Osteocyte (in vitro differentiated cells): ENCODE measurements at regions not wholly inside any gene's neighbourhood (a gene's known extent, or its start where the extent isn't known, plus 50 kb on each side); places are given as distances from the start of the nearest gene placed in this dataset.
A peak's percentile ranks its signal among the peaks of the same experiment; 100 is the strongest.

ENCODE experiments used
- DNase-seq: peaks from one replicate; pipeline ENCODE4 v3.0.0; 2021; ENCODE audit warnings: mixed read lengths; ENCODE audit not compliant: unreplicated experiment; ENCODE audit errors: extremely low spot score
- H3K27ac Mint-ChIP-seq: one replicate; pipeline ENCODE4 v1.8.0; 2021; ENCODE audit warnings: mild to moderate bottlenecking, mixed read lengths; ENCODE audit not compliant: unreplicated experiment
- H3K27me3 Mint-ChIP-seq: one replicate; pipeline ENCODE4 v1.8.0; 2021; ENCODE audit warnings: mixed read lengths; ENCODE audit not compliant: unreplicated experiment
- H3K36me3 Mint-ChIP-seq: one replicate; pipeline ENCODE4 v1.8.0; 2021; ENCODE audit warnings: mixed read lengths; ENCODE audit not compliant: unreplicated experiment
- H3K4me1 Mint-ChIP-seq: one replicate; pipeline ENCODE4 v1.8.0; 2021; ENCODE audit warnings: mixed read lengths; ENCODE audit not compliant: unreplicated experiment
- H3K4me3 Mint-ChIP-seq: one replicate; pipeline ENCODE4 v1.8.0; 2021; ENCODE audit warnings: mild to moderate bottlenecking, moderate library complexity, mixed read lengths; ENCODE audit not compliant: unreplicated experiment
- H3K9me3 Mint-ChIP-seq: one replicate; pipeline ENCODE4 v1.8.0; 2021; ENCODE audit warnings: mixed read lengths; ENCODE audit not compliant: unreplicated experiment
- CTCF ChIP-seq: fragments of 200-600 bp; sonication (generic); IDR thresholded peaks from 2 replicates; pipeline ENCODE4 v1.5.0; 2021; ENCODE audit warnings: antibody characterized with exemption, mild to moderate bottlenecking, moderate library complexity

GRCh38 chr4:4666693-4667621 is 125.1 kb upstream of the STX18 start:
- DNase-seq: no peak
- TF ChIP-seq CTCF: no peak
- Mint-ChIP-seq H3K36me3 (peaks cover 3% of the 10 kb centered on the region), H3K4me1 (peaks cover 27% of the 10 kb centered on the region), H3K27me3 (peaks cover 1% of the 10 kb centered on the region), H3K9me3 (no peaks in the 10 kb centered on the region), H3K27ac (no peak overlapping the region), H3K4me3 (peak overlapping the region; percentile 12)

GRCh38 chr4:4666187-4666586 is 124.3 kb upstream of the STX18 start:
- Mint-ChIP-seq H3K9me3 (no peaks in the 10 kb centered on the region), H3K27me3 (peaks cover 1% of the 10 kb centered on the region), H3K4me3 (no peak overlapping the region), H3K36me3 (peaks cover 3% of the 10 kb centered on the region), H3K27ac (no peak overlapping the region), H3K4me1 (peaks cover 28% of the 10 kb centered on the region)
- TF ChIP-seq CTCF: no peak
- no peak for DNase-seq

GRCh38 chr4:4664234-4664633 is 122.4 kb upstream of the STX18 start:
- H3K9me3 Mint-ChIP-seq: no peaks in the 10 kb centered on the region
- no peak for TF ChIP-seq CTCF
- peaks cover 3% of the 10 kb centered on the region for H3K36me3 Mint-ChIP-seq
- no peak overlapping the region for H3K27ac Mint-ChIP-seq
- no peak for DNase-seq
- peaks cover 1% of the 10 kb centered on the region for H3K27me3 Mint-ChIP-seq
- no peak overlapping the region for H3K4me3 Mint-ChIP-seq
- peaks cover 46% of the 10 kb centered on the region for H3K4me1 Mint-ChIP-seq

GRCh38 chr4:4663028-4663427 is 121.2 kb upstream of the STX18 start:
- Mint-ChIP-seq H3K27me3 (no peaks in the 10 kb centered on the region), H3K36me3 (peaks cover 6% of the 10 kb centered on the region), H3K4me1 (peaks cover 48% of the 10 kb centered on the region), H3K27ac (no peak overlapping the region), H3K4me3 (no peak overlapping the region), H3K9me3 (no peaks in the 10 kb centered on the region)
- no peak for TF ChIP-seq CTCF
- DNase-seq: no peak

- no peaks in the 10 kb centered on the region for H3K9me3 Mint-ChIP-seq
- H3K4me1 Mint-ChIP-seq: peaks cover 45% of the 10 kb centered on the region
- DNase-seq: no peak
- H3K27me3 Mint-ChIP-seq: no peaks in the 10 kb centered on the region
- TF ChIP-seq CTCF: no peak
- no peak overlapping the region for H3K4me3 Mint-ChIP-seq
- no peak overlapping the region for H3K27ac Mint-ChIP-seq
- H3K36me3 Mint-ChIP-seq: peaks cover 6% of the 10 kb centered on the region
Observed at GRCh38 chr4:4662230-4662629, 120.4 kb upstream of the STX18 start.
